ENCODE measurements at regions not wholly inside any gene's neighbourhood (a gene's known extent, or its start where the extent isn't known, plus 50 kb on each side); places are given as distances from the start of the nearest gene placed in this dataset.

DNA sequence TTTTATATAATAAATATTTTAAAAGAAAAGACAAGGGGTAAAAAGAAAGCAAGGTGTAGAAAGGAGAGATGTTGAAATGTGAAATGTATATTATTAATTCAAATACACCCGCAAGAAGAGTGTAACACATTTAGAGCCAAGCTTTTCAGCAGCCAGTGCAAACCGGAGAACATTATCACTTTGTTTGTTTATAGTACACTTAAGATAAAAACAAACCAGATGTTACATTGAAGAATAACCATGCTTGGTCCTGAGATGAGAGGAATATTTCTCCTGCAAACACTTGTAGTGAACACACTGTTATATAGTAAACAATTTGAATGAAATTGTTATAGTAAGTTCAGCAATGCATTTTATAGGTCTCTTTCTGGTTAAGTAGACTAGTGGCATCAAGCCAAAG, 1441.5 kb downstream of the OTOL1 start:
- ATAC-seq (no peak), DNase-seq (no peak)
- 37 to 45% methylated on average over 2 of the region's 2 CpGs for WGBS, 2 donors
- no peaks in the 10 kb centered on the region for H3K27me3 ChIP-seq
- no peak overlapping the region for H3K27ac ChIP-seq
- no peaks in the 10 kb centered on the region for H3K36me3 ChIP-seq (replicated peaks in 1 of 2; ENCODE audit: insufficient read depth in 1 of 2, low read depth in 2 of 2)
- intact Hi-C loops (cut with DNase I) = no loop called here
- H3K4me1 ChIP-seq = no peaks in the 10 kb centered on the region
- TF ChIP-seq, protein P1, sequence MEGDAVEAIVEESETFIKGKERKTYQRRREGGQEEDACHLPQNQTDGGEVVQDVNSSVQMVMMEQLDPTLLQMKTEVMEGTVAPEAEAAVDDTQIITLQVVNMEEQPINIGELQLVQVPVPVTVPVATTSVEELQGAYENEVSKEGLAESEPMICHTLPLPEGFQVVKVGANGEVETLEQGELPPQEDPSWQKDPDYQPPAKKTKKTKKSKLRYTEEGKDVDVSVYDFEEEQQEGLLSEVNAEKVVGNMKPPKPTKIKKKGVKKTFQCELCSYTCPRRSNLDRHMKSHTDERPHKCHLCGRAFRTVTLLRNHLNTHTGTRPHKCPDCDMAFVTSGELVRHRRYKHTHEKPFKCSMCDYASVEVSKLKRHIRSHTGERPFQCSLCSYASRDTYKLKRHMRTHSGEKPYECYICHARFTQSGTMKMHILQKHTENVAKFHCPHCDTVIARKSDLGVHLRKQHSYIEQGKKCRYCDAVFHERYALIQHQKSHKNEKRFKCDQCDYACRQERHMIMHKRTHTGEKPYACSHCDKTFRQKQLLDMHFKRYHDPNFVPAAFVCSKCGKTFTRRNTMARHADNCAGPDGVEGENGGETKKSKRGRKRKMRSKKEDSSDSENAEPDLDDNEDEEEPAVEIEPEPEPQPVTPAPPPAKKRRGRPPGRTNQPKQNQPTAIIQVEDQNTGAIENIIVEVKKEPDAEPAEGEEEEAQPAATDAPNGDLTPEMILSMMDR (IDR thresholded peaks at IDR 0.05) = no peak
- no peak for TF ChIP-seq POLR2A (IDR thresholded peaks at IDR 0.05)
- H3K4me3 ChIP-seq = no peak overlapping the region
- no peaks in the 10 kb centered on the region for H3K9me3 ChIP-seq

DNA sequence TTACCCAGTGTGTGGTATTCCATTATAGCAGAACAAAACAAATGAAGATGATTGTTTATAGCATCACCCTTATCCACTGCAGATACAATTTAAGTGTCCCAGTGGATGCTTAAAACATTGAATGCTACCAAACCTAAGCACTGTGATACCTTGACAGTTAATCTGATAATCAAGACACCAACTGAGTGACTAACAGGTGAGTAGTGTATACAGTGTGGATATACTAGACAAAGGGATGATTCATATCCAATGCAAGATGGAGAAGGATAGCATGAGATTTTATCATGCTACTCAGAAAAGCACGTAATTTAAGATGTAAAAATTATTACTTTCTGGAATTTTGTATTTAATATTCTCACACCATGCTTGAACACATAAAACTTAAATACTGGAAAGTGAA, 1449.0 kb downstream of the OTOL1 start:
- no peaks in the 10 kb centered on the region for H3K36me3 ChIP-seq (replicated peaks in 1 of 2; ENCODE audit: insufficient read depth in 1 of 2, low read depth in 2 of 2)
- no peaks in the 10 kb centered on the region for H3K4me1 ChIP-seq
- DNase-seq = no peak
- intact Hi-C loops (cut with DNase I) = no loop called here
- ATAC-seq = no peak
- 0 to 2% methylated on average over 1 of the region's 1 CpG for WGBS, 2 donors
- TF ChIP-seq, protein P1 (IDR thresholded peaks at IDR 0.05) = no peak
- no peak for TF ChIP-seq POLR2A (IDR thresholded peaks at IDR 0.05)
- H3K9me3 ChIP-seq = no peaks in the 10 kb centered on the region
- H3K4me3 ChIP-seq = no peak overlapping the region
- no peak overlapping the region for H3K27ac ChIP-seq
- H3K27me3 ChIP-seq = no peaks in the 10 kb centered on the region

DNA sequence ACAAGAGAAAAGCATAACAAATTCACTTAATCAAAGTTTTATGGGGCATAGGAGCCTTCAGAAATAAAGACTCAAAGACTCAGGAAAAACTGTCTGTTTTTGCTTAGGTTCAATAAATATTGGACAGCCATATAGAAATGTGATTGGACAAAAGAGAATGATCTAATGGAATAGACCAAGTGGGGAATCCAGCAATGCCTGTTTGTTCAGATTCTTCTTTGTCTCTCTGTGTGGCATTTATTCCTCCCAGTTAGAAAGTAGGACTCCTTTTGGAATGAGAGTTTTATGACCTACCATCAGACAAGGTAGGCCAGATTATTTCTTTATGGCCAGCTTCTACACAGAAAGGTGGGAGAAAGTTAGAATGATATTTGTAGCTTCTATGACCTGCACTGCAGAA, 1460.1 kb downstream of the OTOL1 start:
- Histone ChIP-seq H3K9me3 (no peaks in the 10 kb centered on the region), H3K27me3 (no peaks in the 10 kb centered on the region), H3K36me3 (replicated peaks in 1 of 2; ENCODE audit: insufficient read depth in 1 of 2, low read depth in 2 of 2) (no peaks in the 10 kb centered on the region), H3K27ac (no peak overlapping the region), H3K4me3 (no peak overlapping the region), H3K4me1 (no peaks in the 10 kb centered on the region)
- DNase-seq (no peak), ATAC-seq (no peak)
- no peak for TF ChIP-seq POLR2A (IDR thresholded peaks at IDR 0.05)
- TF ChIP-seq, protein P1 (IDR thresholded peaks at IDR 0.05) = no peak
- intact Hi-C loops (cut with DNase I) = no loop called here

DNA sequence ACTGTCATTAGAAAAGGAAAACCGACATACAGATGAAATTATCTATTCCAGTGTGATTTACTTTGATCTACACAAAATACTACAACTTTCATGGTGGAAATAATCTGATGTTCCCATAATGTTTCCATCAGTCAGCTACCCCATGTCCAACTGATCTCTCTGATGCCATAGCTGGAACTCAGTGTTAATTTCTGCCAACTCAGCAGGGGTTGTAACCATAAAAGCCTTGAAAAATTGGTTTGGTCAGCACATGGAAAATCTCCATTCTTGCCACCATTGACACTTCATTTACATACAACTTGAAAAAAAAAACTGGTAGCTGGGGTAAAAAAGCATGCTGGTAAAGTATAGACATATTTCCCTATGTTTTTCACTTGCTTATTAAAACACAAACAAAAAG, 1463.7 kb downstream of the OTOL1 start:
- 42 to 46% methylated on average over 1 of the region's 1 CpG for WGBS, 2 donors
- H3K36me3 ChIP-seq (replicated peaks in 1 of 2; ENCODE audit: insufficient read depth in 1 of 2, low read depth in 2 of 2) = no peaks in the 10 kb centered on the region
- intact Hi-C loops (cut with DNase I) = no loop called here
- H3K4me3 ChIP-seq = no peak overlapping the region
- no peaks in the 10 kb centered on the region for H3K9me3 ChIP-seq
- H3K27ac ChIP-seq = no peak overlapping the region
- no peak for ATAC-seq
- H3K27me3 ChIP-seq = no peaks in the 10 kb centered on the region
- DNase-seq = no peak
- no peaks in the 10 kb centered on the region for H3K4me1 ChIP-seq
- TF ChIP-seq, protein P1 (IDR thresholded peaks at IDR 0.05) = no peak
- TF ChIP-seq POLR2A (IDR thresholded peaks at IDR 0.05) = no peak

DNA sequence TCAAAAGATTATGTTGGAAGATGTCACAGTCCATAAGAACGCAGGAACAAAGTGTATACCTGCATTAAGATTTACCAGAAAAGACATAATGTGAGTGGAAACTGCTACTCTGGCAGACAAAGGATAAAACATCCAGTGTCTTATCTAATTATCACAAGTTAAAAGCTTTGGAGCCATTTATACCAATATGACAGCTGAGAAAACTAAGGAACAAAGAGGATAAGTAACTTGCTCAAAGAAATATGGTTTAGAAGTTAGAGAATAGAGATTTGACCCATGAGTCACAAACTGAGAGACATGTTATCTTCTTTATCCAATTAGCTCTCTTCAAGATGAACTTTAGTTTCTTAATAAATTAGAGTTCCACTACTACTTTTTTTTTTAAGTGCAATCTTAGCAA, 1473.7 kb downstream of the OTOL1 start:
- Histone ChIP-seq H3K4me1 (no peaks in the 10 kb centered on the region), H3K27me3 (no peaks in the 10 kb centered on the region), H3K27ac (no peak overlapping the region), H3K4me3 (no peak overlapping the region), H3K9me3 (no peaks in the 10 kb centered on the region), H3K36me3 (replicated peaks in 1 of 2; ENCODE audit: insufficient read depth in 1 of 2, low read depth in 2 of 2) (no peaks in the 10 kb centered on the region)
- WGBS, 2 donors = 67 to 87% methylated on average over 1 of the region's 1 CpG
- TF ChIP-seq, protein P1 (IDR thresholded peaks at IDR 0.05) = no peak
- TF ChIP-seq POLR2A (IDR thresholded peaks at IDR 0.05) = no peak
- ATAC-seq = no peak
- no peak for DNase-seq
- intact Hi-C loops (cut with DNase I) = no loop called here

Measured in body of pancreas (tissue), 4 donors.